Stimulated activated CD8-positive, alpha-beta memory T cell treated with anti-CD3 and anti-CD28 coated beads, Interleukin-12 subunit alpha, Interleukin-12 subunit beta, amount 100 ng/mL, for 1 hour (primary cell): ENCODE measurements at regions not wholly inside any gene's neighbourhood (a gene's known extent, or its start where the extent isn't known, plus 50 kb on each side); places are given as distances from the start of the nearest gene placed in this dataset.
"Not testable (repeated sequence)": the region's sequence is repeated elsewhere in the genome, so short reads cannot be mapped to it uniquely, and the experiment has no call there.

ENCODE experiments used
- DNase-seq: peaks from one replicate; pipeline ENCODE4 v3.0.0-alpha.2; 2020; ENCODE audit warnings: low read depth

DNA sequence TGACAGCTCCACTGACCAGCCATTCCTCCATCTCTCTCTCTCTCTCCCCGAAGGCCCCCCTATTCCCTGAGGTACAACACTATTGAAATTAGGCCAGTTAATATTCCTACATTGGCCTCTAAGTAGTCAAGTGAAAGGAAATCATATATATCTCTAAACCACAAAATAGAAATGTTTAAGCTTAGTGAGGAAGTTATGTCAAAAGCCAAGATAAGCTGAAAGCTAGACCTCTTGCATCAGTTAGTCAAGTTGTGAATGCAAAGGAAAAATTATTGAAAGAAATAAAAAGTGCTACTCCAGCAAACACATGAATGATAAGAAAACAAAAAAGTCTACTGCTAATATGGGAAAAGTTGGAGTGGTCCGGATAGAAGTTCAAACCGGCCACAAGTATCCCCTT lies 301.3 kb upstream of the RBMS1 start:
- no peak for DNase-seq

DNA sequence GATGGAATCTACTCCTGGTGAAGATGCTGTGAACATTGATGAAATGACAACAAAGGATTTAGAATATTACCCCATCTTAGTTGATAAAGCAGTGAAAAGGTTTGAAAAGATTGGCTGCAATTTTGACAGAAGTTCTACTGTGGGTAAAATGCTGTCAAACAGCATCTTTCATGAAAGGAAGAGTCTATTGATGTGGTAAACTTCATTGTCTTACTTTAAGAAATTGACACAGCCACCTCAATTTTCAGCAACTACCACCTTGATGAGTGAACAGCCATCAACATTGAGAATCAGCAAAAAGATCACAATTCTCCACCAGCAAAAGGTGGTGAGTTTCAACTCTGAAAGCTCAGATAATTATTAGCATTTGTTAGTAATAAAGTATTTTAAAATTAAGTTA lies 310.3 kb upstream of the RBMS1 start:
- DNase-seq: no peak

DNA sequence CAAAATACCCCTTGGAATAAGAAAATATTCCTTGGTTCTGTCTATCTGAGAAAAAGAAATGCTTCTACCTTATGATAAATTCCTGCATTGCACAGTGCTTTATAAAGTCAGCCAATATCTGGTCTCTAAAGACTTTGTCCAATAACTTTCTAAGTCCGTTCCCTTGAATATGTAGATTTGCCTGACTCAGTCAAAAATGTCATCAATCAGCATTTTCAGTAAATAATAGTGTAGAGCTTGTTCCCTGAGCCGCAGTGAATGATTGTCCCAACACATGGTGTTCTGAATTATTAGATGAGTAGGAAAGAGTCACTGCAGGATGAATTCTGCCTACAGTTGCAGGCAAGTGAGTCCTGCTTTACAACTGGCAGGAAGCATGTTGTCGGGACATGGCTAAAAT lies 316.8 kb upstream of the RBMS1 start:
- no peak for DNase-seq

DNA sequence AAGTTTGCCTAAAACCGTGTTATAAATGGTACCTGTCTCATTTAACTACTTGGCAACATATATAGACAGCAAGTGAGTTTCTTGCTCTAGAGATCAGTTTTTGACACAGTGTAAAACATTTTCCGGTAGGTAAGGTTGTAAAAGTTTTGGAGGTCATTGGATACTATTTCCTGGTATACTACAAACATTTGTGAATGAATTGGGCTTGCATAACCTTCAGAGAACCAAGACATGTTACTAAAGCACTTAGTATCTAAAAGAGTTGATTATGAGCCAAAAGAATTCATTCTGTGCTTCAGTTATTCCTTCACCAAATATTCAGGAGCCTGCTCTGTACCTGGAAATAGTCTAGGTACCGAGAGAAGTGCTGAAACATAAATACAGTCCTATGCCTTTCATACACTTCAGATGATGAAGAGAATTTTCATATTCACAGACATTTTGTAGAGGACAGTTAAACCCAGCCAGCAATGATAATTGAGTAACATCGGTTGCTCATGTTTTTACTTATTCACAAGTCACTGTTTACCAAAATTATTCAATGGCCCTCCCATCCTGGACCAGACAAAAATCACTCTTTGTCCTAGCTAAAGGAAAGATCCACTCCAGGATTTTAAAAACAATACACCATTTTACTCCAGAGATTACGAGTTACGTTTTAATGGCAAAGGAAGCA lies 319.4 kb upstream of the RBMS1 start:
- no peak for DNase-seq

- DNase-seq: no peak
These were observed 319.9 kb upstream of the RBMS1 start for GRCh38 chr2:160813506-160813858.

- no peak for DNase-seq
These were observed 323.4 kb upstream of the RBMS1 start for GRCh38 chr2:160816916-160817499.

- no peak for DNase-seq
These were observed 327.1 kb upstream of the RBMS1 start for GRCh38 chr2:160820691-160821090.

DNA sequence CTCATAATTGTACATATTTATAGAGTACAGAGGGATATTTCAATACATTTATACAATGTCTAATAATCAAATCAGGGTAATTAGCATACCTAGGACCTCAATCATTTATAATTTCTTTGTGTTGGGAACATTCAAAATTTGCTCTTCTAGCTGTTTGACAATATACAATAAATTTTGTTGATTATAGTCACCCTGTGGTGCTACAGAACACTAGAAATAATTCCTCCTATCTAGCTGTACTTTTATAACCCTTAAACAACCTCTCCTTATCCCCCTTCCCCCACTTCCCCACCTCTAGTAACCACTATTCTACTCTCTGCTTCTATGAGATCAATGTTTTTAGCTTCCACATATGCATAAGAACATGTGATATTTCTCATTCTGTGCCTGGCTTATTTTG lies 328.4 kb upstream of the RBMS1 start:
- DNase-seq: no peak

- no peak for DNase-seq
These were observed 331.8 kb upstream of the RBMS1 start for GRCh38 chr2:160825433-160825832.

DNA sequence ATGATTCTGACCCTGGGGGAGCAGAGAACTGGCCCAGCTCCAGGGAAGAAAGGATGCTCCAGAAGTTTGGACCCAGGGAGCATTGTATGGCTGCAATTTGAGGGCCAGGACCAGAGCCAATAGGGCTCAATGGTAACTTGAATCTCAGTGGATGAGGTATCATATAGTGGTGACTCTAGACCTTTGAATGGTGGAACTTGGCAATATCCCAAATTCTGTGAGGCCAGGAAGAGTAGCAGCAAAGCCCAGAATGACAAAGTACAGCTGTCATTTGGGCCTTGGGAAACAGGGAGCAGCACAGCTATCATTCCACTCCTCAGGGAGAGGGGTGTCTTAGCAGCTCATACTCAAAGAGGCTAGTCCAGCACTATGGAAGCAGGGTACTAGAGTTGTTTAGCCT lies 332.9 kb upstream of the RBMS1 start:
- DNase-seq: no peak

GRCh38 chr2:160828076-160828475 lies 332.2 kb upstream of the TANK start:
- no peak for DNase-seq

DNA sequence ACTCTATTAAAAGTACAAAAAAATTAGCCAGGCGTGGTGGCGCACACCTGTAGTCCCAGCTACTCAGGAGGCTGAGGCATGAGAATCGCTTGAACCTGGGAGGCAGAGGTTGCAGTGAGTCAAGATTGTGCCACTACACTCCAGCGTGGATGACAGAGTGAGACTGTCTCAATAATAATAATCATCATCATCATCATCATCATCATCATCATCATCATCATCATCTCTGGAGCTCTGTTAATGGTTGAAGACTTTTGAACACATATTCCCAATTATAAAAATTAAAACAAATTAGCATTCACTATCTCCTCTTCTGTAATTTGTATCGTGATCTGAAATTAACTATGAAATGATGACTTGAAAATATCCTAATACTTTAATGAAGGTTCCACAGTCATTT lies 327.8 kb upstream of the TANK start:
- not testable (repeated sequence) for DNase-seq

GRCh38 chr2:160835166-160835565 lies 325.1 kb upstream of the TANK start:
- DNase-seq: no peak

DNA sequence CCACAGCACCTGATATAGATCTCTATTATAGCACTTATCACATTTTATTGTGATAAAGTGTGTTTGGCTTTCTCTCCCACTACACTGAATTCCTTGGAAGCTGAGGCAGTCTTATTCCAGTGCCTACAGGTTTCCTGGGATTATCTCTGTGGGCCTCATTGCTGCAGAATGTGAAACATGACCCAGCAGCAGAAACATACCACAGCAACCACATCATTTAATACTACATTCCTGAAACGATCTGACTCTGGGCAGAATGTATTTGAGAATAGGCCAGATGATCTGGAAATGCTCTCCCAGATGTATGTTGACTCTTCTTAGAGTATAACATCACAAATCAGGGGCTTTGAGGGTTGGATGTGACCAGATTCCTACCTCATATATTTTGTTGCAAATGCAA lies 323.5 kb upstream of the TANK start:
- no peak for DNase-seq

DNA sequence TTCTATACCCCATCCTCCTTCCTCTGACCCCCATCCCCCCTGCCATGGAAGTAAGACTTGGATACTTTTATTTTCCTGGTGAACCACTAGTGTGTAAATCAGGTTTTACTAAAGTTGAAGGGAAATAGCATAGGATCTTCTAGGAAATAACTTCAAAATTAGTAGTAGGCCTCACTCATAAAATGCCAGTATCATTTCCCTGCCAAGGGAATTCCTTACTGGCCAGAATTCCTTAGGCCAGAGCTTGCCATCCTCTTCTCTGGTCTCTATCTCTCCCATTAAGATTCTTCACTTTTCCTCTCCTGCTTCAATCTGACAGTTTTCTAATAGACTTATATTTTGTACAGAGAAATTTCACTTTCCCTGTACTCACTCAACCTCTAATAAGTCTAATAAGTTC lies 322.8 kb upstream of the TANK start:
- no peak for DNase-seq

GRCh38 chr2:160838147-160838546 lies 322.1 kb upstream of the TANK start:
- DNase-seq: no peak

GRCh38 chr2:160838691-160839090 lies 321.5 kb upstream of the TANK start:
- no peak for DNase-seq

GRCh38 chr2:160842286-160842685 lies 317.9 kb upstream of the TANK start:
- no peak for DNase-seq

DNA sequence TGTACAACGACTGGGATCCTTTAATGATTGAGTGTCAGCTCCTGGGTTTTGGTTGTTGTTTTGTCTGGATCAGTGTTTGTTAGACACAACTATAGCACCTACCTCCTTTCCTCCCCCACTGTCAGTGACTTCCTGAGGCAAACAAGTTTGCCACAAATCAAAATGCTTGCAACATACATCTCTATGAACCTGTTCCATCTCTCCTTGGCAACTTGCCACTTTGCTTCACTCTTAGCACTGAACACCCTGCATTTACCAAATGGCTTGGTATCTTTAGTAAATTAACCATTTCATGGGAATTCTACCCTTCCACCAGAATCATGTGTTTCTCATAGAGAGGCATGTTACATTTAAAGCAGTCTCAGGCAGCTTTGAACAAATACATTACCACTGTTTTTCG lies 301.1 kb upstream of the TANK start:
- DNase-seq: no peak

DNA sequence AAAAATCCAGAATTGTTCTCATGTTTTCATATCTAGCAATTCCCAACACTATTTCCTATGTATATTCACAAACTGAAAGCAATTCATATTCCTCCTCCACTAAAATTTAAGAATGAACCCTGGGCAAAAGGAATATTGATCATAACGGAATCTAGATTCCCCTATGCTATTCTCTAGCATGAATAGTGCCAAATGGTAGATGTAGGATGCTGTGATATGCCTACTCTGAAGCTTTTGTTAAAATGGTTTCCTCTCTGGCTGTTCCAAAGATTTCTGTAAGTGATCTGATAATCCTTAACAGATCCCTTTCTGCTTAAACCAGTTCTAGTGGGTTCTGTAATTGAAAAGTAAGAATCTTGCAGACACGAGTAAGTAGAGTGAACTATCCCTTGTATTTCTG lies 298.0 kb upstream of the TANK start:
- no peak for DNase-seq

DNA sequence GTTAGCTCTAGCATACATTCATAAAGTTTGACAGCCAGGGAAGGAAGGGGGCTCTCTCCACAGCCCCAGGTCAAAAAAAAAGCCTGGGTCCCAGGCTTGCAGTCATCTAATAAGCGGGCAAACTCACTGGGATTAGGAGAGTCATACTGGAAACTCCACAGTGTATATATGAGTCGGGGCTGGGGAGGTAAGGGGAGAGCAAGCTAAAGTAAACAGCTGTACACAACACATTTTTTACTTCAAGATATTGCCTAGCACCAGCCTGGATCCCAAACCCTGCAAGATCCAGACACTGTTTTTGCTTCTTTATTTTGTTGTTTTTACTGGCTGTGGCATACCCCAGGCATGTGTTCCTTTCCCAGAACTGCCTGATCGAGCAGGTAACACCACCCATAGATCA lies 291.3 kb upstream of the TANK start:
- no peak for DNase-seq

DNA sequence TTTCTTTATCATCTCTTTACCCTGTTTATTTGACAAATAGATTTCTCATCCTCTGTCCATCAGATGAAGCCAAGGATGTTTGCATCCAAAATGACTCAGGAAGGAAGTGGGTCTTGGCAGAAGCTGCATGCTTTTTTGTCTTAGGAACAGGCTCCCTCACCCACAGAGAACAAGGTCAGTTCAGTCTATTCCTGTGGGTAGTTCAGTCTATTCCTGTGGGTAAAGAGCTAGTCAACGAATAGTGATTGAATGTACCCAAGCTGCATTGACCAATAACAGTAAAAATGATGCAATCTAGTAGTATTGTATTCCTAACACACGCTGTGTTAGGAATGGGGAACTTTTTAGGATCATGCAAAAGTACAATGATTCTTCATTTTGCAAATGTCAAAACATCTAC lies 290.8 kb upstream of the TANK start:
- DNase-seq: no peak

- DNase-seq: no peak
These were observed 289.3 kb upstream of the TANK start for GRCh38 chr2:160870729-160871465.

GRCh38 chr2:160871953-160872352 lies 288.3 kb upstream of the TANK start:
- DNase-seq: no peak
